SK-N-MC (cell line): ENCODE measurements at regions not wholly inside any gene's neighbourhood (a gene's known extent, or its start where the extent isn't known, plus 50 kb on each side); places are given as distances from the start of the nearest gene placed in this dataset.

Experiments
- EZH2 ChIP-seq: fragments of 200-600 bp; sonication (generic); IDR thresholded peaks from one replicate; pipeline ENCODE4 v1.6.1; 2017; ENCODE audit warnings: antibody characterized with exemption
- POLR2AphosphoS5 ChIP-seq: IDR thresholded peaks from 2 replicates; pipeline ENCODE4 v1.6.1; 2012; ENCODE audit warnings: mild to moderate bottlenecking, low read depth, low read length, borderline replicate concordance

GRCh38 chr6:20338156-20338555, 63.5 kb upstream of the E2F3 start:
- no peak for TF ChIP-seq EZH2
- TF ChIP-seq POLR2AphosphoS5: no peak
